Sigmoid colon (tissue), 6 donors: ENCODE measurements at regions not wholly inside any gene's neighbourhood (a gene's known extent, or its start where the extent isn't known, plus 50 kb on each side); places are given as distances from the start of the nearest gene placed in this dataset.

ENCODE experiments used
- DNase-seq: peaks from one replicate; pipeline ENCODE4 v3.0.0-alpha.2; 2019
- H3K27ac ChIP-seq, 4 donors: fragments of 200-600 bp; sonication (generic); one replicate each; pipeline ENCODE4 v1.5.1; 2016 to 2019; ENCODE audit warnings: mild to moderate bottlenecking in 1 of 4
- H3K27me3 ChIP-seq, 3 donors: fragments of 200-600 bp; sonication (generic); one replicate each; pipeline ENCODE4 v1.5.1; 2019; ENCODE audit warnings: mild to moderate bottlenecking in 1 of 3
- H3K36me3 ChIP-seq, 4 donors: fragments of 200-600 bp; sonication (generic); one replicate each; pipeline ENCODE4 v1.5.1; 2016 to 2019
- H3K4me1 ChIP-seq, 4 donors: fragments of 200-600 bp; sonication (generic); one replicate each; pipeline ENCODE4 v1.5.1; 2017 to 2019
- H3K4me3 ChIP-seq, 4 donors: fragments of 200-600 bp; sonication (generic); one replicate each; pipeline ENCODE4 v1.5.1; 2017 to 2019; ENCODE audit warnings: mild to moderate bottlenecking in 2 of 4, moderate library complexity in 1 of 4
- H3K9me3 ChIP-seq, 4 donors: fragments of 200-600 bp in 3 of 4; sonication (generic) in 3 of 4; one replicate each; pipeline versions ENCODE4 v1.5.1 to v1.6.1; 2013 to 2019
- EP300 ChIP-seq, 4 donors: sonication (generic); formaldehyde crosslinking; IDR thresholded peaks; one replicate each; pipeline ENCODE4 v1.6.1; 2017; ENCODE audit warnings: antibody characterized with exemption in 4 of 4
- POLR2A ChIP-seq, 2 donors: fragments of 450-650 bp; IDR thresholded peaks; one replicate each; pipeline ENCODE4 v1.6.1; 2016; ENCODE audit warnings: antibody characterized with exemption in 2 of 2, mild to moderate bottlenecking in 2 of 2, moderate library complexity in 2 of 2
- POLR2AphosphoS5 ChIP-seq, 4 donors: sonication (generic); formaldehyde crosslinking; IDR thresholded peaks; one replicate each; pipeline ENCODE4 v1.6.1; 2017; ENCODE audit warnings: antibody characterized with exemption in 4 of 4
- WGBS, 2 donors: extraction: QIAGEN DNeasy Blood & Tissue Kit; methylation state at CpG; one replicate each; pipeline ENCODE4 v1.1.7; 2013; 5-methylcytosine and 5-hydroxymethylcytosine counted together
- intact Hi-C: fragments of 100-400 bp; cut with DNase I; formaldehyde crosslinking; loops from one replicate; pipeline ENCODE4 v1.15.1; 2023
- TF ChIP-seq, protein P1 (sequence below), 4 experiments: fragments of 450-650 bp in 3 of 4; fragments of 200-600 bp in 1 of 4; IDR thresholded peaks; one replicate each; pipeline ENCODE4 v1.5.1; 2016 to 2019; ENCODE audit warnings: antibody characterized with exemption in 4 of 4, mild to moderate bottlenecking in 3 of 4, moderate library complexity in 2 of 4
- donor health status: healthy with polysubstance abuse.
- donor health status: healthy.

DNA sequence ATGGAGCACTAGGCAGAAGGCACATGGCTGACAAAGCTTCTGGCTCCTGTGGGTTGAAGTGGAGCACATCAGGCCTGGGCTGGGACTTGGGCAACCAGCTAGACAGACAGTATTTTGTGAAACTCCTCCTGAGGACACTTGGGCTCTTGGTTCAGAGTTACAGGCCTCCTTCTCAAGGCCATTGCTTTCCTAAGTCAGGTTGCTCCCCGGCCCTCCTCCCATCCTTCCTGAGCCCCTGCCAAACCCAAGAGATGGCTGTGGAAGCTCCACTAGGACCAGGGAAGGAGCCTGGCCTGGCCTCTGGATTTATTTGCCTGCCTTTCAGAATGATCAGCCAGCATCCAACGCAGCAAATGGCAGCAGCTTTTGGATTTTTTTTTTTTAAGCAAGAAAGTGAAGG, 56.3 kb downstream of the MAGEF1 start:
- DNase-seq = no peak
- whole genome bisulfite sequencing, 2 donors = 91% methylated on average over 2 of the region's 2 CpGs
- Histone ChIP-seq H3K4me1 (no peaks in the 10 kb centered on the region), H3K27me3 (no peaks in the 10 kb centered on the region), H3K9me3 (no peaks in the 10 kb centered on the region), H3K36me3 (no peaks in the 10 kb centered on the region), H3K4me3 (no peak overlapping the region), H3K27ac (no peak overlapping the region)
- TF ChIP-seq POLR2AphosphoS5 (IDR thresholded peaks at IDR 0.05) (no peak), POLR2A (IDR thresholded peaks at IDR 0.05) (no peak), EP300 (IDR thresholded peaks at IDR 0.05) (no peak)
- TF ChIP-seq, protein P1, sequence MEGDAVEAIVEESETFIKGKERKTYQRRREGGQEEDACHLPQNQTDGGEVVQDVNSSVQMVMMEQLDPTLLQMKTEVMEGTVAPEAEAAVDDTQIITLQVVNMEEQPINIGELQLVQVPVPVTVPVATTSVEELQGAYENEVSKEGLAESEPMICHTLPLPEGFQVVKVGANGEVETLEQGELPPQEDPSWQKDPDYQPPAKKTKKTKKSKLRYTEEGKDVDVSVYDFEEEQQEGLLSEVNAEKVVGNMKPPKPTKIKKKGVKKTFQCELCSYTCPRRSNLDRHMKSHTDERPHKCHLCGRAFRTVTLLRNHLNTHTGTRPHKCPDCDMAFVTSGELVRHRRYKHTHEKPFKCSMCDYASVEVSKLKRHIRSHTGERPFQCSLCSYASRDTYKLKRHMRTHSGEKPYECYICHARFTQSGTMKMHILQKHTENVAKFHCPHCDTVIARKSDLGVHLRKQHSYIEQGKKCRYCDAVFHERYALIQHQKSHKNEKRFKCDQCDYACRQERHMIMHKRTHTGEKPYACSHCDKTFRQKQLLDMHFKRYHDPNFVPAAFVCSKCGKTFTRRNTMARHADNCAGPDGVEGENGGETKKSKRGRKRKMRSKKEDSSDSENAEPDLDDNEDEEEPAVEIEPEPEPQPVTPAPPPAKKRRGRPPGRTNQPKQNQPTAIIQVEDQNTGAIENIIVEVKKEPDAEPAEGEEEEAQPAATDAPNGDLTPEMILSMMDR (IDR thresholded peaks at IDR 0.05) = no peak
- intact Hi-C loops = no loop called here

DNA sequence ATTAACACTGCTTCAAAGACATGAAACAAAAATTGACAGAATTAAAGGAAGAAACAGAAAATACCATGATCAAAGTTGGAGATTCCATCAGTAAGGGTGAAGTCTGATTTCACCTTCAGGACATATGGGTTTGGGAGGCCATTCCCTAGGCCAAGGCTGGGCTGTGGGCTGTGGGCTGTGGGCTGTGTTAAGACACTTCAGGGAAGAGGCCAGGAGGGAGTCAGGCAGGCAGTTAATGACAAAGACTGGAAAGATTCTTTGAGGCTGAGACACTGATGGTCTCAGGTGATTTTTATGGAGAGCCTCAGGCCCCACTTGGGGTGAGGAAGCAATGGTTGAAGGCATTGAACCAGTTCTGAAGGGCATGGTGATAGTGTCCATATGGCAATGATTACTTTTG, 57.5 kb downstream of the MAGEF1 start:
- no peak overlapping the region for H3K27ac ChIP-seq
- no peaks in the 10 kb centered on the region for H3K27me3 ChIP-seq
- no peaks in the 10 kb centered on the region for H3K4me1 ChIP-seq
- no peak for DNase-seq
- no peaks in the 10 kb centered on the region for H3K36me3 ChIP-seq
- no peak overlapping the region for H3K4me3 ChIP-seq
- no peaks in the 10 kb centered on the region for H3K9me3 ChIP-seq
- no peak for TF ChIP-seq POLR2A (IDR thresholded peaks at IDR 0.05)
- intact Hi-C loops = no loop called here

DNA sequence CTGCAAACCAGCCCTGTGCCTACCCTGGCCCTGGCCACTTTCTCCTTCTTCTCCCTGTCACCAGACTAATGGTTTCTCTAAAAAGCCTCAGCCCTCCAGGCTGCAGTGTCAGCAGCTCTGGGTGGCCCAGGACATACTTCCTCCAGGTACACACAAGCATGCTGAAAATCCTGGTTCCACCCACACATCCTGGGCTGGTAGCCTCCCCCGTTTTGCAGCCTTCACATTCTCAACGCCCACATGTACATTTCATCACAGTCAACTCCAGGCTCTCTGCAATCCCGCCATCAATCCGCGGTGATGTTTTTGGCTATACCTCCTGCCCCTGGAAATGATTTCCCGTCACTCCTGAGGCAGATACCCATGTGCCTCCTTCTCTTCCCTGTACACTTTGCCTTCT, 59.4 kb downstream of the MAGEF1 start:
- intact Hi-C loops = no loop called here
- WGBS, 2 donors = 73 to 85% methylated on average over 6 of the region's 6 CpGs

DNA sequence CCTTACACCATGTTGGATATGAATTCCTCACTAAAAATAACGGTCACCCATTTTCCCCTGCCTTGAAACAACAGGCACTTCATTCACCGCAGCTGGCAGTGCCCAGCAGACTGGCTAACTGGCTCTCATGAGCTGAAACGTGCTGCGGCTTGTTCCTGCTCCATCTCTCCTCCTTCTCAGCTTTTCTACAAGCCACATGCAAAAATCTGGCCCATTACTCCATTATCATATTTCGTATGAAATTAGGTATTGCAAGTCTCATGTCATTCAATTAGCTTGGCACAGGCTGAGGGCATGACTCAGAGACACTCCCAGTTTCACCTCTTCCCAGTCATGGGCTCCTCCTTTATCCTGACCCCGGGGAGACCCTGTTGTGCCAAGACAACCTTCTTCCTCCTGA, 60.0 kb downstream of the MAGEF1 start:
- H3K36me3 ChIP-seq = no peaks in the 10 kb centered on the region
- 57 to 88% methylated on average over 6 of the region's 6 CpGs for WGBS, 2 donors
- no peak overlapping the region for H3K27ac ChIP-seq
- TF ChIP-seq POLR2AphosphoS5 (IDR thresholded peaks at IDR 0.05) (no peak), EP300 (IDR thresholded peaks at IDR 0.05) (no peak), POLR2A (IDR thresholded peaks at IDR 0.05) (no peak)
- TF ChIP-seq, protein P1 (IDR thresholded peaks at IDR 0.05) = no peak
- H3K27me3 ChIP-seq = no peaks in the 10 kb centered on the region
- no peaks in the 10 kb centered on the region for H3K9me3 ChIP-seq
- no peak for DNase-seq
- no peak overlapping the region for H3K4me3 ChIP-seq
- intact Hi-C loops = no loop called here
- no peaks in the 10 kb centered on the region for H3K4me1 ChIP-seq

More for the DNA sequence above, 59.4 kb downstream of the MAGEF1 start:
- no peak overlapping the region for H3K27ac ChIP-seq
- no peak for DNase-seq
- no peaks in the 10 kb centered on the region for H3K27me3 ChIP-seq
- no peaks in the 10 kb centered on the region for H3K4me1 ChIP-seq
- H3K36me3 ChIP-seq = no peaks in the 10 kb centered on the region
- TF ChIP-seq EP300 (IDR thresholded peaks at IDR 0.05) (no peak), POLR2A (IDR thresholded peaks at IDR 0.05) (no peak), POLR2AphosphoS5 (IDR thresholded peaks at IDR 0.05) (no peak)
- TF ChIP-seq, protein P1 (IDR thresholded peaks at IDR 0.05) = no peak
- H3K4me3 ChIP-seq = no peak overlapping the region
- no peaks in the 10 kb centered on the region for H3K9me3 ChIP-seq

DNA sequence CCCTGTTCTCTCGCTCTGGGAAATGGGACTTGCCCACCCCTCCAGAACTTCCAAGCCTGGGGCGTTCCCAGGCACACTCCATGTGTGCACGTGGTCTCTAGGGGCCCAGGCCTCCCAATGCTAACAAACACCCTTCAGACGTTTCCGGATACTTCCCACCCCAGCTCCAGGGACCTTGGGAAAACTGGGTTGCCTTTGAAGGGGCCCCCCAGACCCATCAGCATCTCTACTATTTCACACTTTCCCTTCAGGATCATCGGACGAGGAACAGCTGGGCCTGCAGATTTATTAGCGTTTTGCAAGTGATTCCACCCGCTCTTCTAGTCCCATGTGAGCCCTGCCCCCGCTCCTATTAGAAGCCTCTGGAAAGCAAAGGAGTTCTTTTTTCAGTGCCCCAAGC, 63.2 kb downstream of the MAGEF1 start:
- Histone ChIP-seq H3K9me3 (no peaks in the 10 kb centered on the region), H3K4me3 (no peak overlapping the region), H3K36me3 (no peaks in the 10 kb centered on the region), H3K4me1 (no peaks in the 10 kb centered on the region), H3K27me3 (no peaks in the 10 kb centered on the region), H3K27ac (no peak overlapping the region)
- no peak for DNase-seq
- 79 to 86% methylated on average over 10 of the region's 10 CpGs for WGBS, 2 donors
- TF ChIP-seq POLR2AphosphoS5 (IDR thresholded peaks at IDR 0.05) = no peak
- TF ChIP-seq, protein P1 (IDR thresholded peaks at IDR 0.05) = no peak
- TF ChIP-seq POLR2A (IDR thresholded peaks at IDR 0.05) = no peak
- TF ChIP-seq EP300 (IDR thresholded peaks at IDR 0.05) = no peak
- intact Hi-C loops = no loop called here
